ENCODE measurements at regions not wholly inside any gene's neighbourhood (a gene's known extent, or its start where the extent isn't known, plus 50 kb on each side); places are given as distances from the start of the nearest gene placed in this dataset.

DNA sequence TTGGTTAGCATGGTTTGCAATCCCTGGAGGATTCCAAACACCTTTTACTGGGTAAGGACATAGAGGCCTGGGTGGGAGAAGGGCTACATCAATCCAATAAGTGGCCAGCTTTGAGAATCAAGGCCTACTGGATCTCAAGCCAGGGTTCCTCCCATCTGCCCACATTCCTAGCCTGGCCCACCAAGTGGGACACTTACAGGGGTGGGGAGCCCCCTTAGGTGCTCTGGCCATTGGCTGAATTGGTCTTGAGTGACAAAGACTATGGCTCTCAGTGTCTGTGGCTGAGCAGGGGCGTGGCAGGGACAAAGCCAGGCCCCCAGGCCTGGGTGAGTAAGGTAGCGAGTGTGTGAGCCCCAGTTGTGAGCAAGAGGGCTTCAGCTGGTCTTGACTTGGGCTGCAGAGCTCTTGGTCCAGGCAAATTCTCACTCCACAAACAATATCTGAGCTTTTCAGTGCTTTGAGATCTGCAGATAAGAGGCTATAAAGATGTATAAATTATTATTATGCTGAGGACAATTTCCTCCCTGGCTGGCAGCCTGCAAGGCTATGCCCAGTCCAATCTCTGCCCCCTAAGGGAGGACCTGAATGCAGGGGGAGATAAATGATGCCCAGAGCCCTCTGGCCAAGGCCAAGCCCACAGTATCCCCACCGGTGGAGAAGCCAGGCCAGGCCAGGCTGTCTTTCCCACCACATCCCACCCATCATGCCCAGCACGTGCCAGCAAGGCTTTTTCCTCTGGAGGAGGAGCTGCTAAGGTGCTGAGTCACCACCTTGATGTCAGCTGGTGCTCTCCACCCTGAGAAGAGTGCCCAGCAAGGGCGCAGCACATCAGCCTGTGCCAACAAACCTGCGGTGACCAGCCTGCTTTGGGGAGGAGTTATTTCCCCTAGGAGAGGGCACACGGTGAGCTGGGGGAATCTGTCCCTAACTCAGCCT lies 80.7 kb upstream of the DUSP5 start:
- DNase-seq = no peak

DNA sequence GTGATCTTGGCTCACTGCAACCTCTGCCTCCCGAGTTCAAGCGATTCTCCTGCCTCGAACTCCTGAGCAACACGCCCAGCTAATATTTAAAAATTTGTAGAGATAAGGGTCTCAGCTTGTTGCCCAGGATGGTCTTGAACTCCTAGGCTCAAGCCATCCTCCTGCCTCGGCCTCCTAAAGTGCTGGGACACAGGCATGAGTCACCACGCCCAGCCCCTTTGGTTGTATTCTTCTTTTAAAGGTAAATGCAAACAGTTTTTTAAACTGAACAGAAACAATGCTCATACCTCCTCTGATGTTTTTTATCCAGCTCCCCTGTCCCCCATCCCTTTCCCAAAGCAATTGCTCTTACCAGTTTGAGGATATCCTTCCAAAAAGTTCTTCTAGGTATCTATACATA lies 79.5 kb upstream of the DUSP5 start:
- DNase-seq = no peak

DNA sequence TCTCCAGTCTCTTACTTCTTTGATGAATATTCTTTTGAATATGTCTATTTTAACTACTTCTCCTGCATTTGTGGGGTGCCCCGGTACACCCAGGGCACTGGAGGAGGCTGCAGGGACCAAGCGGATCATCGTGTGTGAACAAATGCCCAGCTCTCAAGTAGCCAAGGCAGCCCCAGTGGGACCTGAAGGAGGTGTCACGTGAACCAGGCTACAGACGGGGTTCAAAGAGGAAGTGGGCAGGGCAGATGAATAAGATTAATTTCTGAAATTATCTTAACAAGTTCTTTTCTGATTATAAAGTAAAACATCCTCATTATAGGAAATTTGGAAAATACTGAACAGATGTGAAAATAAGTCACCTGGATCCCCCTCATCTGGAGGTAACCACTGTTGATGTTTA lies 78.4 kb upstream of the DUSP5 start:
- DNase-seq = no peak

DNA sequence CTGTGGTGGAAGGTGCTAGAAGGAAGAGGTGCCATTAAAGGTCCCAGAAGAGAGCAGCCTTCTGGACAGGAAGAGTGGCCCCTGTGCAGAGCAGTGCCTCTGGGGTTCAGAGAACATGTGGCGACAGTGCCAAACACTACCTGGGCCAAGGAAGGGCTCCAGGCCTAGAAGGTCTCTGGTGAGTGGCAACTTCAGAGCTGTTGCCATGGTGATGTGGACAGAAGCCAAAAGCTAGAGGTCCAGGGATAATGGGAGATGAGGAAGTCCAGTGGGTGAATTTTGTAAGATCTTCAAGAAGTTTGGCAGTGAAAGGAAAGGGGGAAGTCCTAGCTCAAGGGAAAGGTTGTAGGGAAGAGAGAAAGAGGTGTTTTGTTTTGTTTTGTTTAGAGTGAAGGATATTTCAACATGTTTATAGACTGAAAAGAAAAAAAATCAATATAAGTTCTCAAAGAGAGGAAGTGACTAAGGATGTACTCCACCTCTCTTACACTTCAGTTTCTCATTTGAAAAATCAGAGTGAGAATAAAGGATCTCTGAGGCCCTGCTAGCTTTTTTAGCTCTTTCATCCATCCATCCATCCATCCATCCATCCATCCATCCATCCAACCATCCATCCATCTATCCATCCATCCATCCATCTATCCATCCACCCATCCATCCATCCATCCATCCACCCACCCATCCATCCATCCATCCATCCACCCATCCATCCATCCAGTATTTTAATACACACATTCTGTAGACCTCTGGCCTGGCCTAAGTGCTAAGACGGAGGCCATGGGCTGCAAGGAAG lies 77.1 kb upstream of the DUSP5 start:
- DNase-seq = no peak

DNA sequence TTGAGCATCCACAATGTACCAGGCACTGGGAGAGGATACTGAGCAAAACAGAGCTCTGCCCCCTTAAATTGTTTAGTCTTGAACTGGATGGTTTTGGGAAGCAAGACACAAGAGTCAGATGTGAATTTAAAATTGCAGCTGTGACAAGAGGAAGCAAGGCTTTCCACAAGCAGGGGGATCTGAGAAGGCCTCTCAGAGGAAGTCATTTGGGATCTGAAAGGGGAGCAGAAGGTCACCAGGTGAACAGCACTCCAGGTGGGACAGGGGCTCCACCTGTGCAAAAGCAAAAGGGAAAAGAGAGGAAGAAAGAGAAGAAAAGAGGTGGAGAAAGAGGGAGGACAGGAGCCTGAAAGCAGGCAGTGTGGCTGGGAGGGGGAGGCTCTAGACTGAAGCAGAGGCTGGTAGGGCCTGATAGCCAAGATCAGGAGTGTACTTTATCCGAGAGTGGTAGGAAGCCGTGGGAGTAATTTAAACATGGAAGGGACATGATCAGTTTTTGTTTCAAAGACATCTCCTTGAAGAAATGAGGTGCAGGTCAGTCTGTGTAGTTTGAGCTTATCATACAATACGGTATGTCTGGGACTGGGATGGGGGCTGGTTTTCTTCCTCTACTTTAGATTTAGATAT lies 76.1 kb upstream of the DUSP5 start:
- no peak for DNase-seq

DNA sequence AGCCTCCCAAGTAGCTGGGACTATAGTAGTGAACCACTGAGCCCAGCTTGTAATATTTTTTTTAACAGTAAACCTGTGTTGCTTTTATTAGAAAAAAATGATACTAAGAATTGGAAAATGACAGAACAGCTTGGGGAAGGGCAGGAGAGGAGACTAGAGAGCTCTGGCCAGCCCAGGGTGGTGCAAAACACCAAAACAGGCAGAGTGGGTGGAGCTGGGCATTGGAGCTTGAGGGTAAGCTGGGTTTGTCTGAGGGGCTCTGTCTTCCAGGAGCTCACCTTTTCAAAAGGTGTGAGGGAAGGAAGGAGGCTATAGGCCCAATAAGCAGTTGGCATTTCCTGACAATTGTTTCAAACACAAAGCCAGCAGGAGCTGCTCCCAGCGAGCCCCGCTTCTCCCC lies 75.2 kb upstream of the DUSP5 start:
- no peak for DNase-seq

DNA sequence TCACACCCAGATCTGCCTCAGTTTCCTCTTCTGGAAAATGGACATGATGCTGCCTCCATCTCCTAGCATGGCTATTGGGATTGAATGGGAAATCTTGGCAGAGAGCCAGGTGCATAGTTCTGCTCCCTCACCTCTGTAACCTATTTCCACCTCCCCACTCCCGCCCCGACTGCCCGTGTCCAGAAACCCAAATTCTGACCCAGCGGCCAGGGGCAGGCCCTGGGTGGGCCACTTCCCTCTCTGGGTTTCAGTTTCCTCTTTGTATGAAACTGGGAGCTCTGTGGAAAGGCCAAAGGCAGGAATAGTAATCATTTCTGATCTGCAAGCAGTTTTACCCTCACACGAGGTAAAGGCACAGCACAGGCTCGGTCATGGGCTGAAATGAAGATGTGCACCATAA lies 74.1 kb upstream of the DUSP5 start:
- DNase-seq = no peak

DNA sequence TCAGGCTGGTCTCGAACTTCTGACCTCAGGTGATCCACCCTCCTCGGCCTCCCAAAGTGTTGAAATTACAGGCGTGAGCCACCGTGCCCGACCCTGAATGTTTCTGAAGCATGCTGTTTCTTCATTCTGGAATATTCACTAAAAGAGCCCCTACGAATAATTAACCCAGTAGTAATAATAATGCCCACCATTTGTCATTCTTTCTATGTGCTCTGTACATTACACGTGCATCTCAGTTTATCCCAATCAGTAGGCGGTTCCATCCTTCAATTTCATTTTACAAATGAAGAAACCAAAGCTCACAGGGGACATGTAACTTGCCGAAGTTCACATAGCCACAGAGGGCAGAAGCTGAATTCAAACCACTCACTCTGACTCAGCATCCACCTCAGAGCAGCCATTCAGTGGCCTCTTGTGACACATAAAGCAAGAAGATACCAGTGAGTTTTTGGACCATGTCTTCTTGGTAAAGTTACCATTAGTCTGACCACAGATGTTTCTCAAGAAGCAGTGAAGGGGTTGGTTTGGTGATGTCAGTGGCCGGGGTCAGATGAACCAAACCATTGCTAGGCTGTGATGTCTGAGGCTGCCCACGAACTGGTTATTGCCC lies 71.9 kb upstream of the DUSP5 start:
- DNase-seq = no peak

DNA sequence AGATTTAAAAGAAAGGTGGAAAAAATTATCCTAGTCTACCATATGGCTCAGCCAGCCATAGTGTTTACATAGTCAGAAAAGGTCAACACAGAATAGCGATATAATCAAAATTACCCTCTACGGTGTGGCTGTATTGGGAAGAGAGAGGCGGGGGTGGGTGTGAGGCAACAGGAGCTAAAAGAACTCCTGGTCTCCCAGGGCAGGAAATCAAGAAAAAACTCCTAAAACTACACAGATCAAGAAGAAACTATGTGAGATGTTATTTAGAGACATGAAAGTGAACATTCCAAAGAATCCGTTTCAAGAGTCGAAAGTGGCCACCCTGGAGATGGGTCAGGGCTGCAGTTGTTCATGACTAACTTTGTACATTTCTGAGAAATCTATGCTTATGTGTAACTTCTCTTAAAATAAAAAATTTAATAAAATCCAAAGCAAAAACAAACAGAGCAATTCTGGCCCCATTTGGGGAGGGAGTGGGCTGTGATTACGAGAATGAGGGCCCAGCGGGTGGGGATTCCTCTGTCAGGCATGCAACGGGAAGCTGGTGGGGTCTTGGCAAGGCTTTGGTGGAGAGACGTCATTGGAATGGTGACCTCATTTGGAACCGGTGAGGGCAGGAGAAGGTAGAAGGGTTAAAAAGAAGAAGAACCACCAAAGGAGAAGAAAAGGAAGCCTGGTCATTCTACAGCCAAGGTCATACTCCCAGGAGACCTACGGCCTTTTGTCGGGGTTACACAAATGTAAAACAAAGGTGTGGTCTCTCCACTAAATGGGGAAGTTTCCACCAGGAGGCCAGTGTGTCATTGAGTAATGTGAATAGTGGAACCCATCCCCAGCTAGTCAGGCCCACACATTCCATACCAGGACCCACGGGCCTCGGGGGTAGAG lies 71.2 kb upstream of the DUSP5 start:
- DNase-seq = no peak

DNA sequence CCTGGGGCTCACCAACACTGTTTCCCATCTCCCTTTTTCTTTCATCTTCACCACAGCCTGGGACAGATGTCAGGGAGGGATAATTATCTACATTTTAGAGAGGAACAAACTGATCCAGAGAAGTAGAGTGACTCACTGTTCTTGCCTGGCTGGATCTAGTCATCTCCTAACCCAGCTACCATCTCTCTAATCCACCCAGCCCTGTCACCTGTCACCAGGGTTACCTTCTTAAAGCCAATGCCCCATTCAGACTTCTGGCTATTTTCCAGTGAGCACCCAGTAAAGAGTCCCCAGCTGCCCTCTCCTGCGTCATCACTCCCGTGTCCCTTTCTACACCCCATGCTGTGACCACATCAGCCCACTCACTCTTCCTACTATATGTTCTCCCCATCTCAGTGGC lies 68.4 kb upstream of the DUSP5 start:
- DNase-seq = no peak

DNA sequence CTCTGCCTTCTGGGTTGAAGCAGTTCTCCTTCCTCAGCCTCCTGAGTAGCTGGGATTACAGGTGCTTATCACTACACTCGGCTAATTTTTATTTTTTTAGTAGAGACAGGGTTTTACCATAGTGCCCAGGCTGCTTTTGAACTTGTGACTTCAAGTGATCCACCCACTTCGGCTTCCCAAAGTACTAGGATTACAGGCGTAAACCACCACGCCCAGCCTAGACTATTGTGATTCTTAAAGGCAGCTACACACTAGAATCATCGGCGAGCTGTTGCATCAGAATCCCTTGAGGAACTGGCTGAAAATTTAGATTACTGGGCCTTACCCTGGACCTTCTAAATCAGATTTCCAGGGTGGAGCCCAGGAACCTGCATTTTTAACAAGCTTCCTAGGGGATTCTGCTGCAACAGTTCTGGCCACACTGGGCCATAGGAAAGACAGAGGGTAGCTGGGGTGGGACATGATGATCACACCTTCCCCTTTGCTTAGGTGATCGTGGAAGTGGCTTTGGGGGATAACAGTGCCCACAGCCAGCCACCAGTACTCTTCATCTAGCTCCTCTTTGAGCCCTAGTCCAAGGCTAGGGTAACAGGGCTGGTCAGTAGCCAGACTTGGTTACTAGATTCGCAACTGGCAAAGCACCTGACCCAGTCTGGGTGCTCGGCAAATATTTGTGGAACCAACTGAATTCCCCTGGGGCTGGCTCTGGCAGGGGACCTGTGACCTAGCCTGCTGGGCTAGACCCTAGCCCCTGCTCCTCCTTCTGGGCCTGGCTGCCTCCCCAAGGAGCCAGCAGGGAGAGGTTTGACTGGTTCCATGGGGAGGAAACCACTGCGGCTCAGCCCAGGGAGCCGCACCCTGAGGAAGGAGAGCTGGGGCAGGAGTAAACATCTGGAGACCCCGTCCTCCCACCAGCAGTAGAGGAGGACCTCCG lies 67.1 kb upstream of the DUSP5 start:
- no peak for DNase-seq

DNA sequence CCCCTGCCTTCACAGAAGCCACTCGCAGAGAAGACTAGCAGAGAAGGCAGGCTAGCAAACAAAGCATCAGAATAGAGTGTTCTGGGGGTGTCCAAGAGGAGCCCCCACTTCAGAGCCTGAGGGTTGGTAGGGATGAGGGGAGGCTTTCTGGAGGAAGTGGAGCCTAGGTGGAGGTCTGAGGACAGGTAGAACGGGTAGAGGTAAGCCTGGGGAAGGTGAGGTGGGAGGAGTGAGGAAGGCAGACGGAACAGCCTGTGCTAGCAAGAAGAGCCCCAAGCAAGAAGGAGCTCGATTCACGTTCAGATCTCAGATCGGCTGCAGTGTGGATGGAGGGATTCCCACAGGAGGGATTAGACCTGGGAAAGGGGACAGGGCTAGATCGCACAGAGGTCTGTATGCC lies 66.0 kb upstream of the DUSP5 start:
- DNase-seq = no peak

DNA sequence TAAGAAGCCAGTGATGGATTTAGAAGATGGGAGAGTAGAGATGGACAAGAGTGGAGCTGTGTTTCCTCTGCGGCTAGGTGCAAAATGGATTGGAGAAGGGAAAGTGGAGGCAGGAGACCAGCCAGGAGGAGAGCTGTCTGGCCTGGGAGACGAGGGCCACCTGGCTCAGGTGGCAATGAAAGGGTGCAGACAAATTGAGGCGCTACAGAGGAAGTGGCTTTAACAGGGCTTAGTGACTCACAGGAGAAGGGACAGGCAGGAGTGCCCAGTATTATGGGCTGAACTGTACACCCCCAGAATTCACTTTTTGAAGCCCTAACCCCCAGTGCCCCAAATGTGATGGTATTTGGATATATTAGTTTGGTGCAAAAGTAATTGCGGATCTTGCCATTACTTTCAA lies 65.6 kb upstream of the DUSP5 start:
- no peak for DNase-seq

DNA sequence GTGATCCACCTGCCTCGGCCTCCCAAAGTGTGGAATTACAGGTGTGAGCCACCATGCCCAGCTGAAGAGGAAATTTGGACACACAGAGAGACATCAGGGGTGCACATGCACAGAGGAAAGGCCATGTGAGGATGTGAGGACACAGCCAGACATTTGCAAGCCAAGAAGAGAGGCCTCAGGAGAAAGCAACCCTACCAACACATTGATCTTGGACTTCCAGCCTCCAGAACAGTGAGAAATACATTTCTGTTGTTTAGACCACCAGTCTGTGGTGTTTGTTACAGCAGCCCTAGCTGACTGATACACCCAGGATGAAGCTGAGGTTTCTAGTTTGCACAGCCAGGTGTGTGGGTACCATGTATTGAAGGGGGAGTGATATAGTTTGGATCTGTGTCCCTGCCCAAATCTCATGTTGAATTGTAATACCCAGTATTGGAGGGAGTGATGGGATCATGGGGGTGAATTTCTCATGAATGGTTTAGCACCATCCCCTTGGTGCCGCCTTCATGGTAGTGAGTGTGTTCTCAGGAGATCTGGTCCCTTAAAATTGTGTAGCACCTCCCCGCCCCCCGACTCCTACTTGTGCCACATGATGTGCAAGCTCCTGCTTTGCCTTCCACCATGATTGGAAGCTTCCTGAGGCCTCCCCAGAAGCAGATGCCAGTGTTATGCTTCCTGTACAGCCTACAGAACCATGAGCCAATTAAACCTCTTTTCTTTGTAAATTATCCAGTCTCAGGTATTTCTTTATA lies 64.7 kb upstream of the DUSP5 start:
- DNase-seq = no peak

DNA sequence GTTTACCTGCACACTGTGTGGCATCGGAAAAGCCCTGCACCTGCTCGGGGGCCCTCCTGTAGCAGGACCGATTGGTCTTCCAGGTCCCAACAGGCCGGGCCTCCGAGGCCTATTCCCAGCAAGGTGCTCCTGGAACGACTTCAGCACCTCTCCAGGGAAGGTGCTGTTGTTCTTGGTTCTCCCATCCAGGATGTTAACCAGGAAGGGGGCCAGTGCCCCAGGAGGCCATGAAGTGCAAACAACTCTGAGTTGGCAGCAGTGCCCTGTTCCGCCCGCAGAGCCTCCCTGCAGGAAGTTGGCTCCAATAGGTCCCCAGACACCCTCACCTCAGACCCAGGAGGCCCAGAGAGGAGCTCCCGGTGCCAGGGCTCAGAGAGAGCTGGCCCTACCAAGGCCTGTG lies 64.0 kb upstream of the DUSP5 start:
- DNase-seq = no peak

DNA sequence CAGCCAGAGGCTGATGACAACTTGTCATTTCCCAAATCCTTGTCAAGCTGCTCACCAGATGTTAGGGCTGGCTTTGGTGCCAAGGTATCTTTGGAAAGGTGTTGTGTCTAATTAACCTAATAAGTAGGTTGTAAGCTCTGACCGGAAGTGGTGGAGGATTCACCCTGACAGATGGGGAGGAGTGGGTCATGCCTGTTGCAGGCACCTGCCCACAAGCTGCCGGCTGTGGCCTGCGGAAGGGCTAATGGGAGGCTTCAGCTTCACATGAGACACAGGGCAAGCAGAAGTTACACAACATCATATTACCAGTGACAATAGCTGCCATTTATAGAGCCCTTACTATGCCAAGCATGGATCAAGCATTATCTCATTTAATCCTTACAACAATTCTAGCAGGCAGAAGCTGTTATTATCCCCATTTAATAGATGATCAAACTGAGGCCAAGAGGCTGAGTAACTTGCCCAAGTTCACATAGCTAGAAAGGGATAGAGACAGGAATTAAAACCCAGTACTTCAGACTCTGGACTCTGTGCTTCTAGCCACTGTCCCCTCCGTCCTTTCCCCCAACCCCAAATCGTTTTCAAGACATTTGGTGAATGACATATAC lies 63.1 kb upstream of the DUSP5 start:
- no peak for DNase-seq

DNA sequence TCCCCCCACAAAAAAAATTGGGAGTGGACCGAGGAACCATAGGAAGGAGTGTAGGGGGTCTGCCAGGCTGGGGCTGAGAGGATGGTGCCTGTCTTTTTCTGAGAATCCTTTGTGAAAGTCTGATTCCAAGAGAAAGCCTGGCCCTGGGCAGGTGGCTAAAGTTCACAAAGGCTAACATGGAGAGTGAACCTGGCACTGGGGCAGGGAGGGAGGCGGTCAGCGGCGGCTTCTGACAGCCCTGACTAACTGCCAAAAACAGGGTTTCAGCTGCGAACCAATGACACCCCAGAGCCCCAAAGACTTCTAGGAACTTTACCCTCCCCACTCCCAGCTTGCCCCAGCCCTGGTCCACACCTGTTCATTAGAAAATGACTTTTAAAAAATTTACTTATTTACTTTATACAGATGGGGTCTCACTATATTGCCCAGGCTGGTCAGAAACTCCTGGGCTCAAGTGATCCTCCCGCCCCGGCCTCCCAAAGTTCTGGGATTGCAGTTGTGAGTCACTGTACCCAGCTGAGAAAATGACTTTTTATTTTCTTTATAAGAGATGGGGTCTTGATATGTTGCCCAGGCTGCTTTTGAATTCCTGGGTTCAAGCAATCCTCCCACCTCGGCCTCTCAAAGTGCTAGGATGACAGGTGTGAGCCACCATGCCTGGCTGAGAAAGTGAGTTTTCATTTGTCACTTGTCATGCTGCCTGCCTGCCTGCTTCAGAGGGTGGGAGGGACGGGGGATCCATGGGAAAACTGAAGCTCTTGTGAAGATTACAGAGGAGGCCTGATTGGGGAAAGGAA lies 61.0 kb upstream of the DUSP5 start:
- no peak for DNase-seq

DNA sequence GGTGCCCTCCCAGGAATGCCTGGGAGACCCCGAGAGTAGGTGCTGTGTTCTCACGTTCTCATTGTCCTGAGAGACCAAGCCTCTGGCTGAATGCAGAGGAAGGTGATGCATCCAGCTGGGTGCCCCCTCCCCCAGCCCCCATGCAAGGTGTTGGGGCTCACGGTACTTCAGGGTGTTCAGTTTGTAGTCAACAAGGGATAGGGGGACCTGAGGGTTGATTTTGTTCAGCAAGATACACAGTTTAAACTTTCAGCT lies 60.4 kb upstream of the DUSP5 start:
- no peak for DNase-seq

DNA sequence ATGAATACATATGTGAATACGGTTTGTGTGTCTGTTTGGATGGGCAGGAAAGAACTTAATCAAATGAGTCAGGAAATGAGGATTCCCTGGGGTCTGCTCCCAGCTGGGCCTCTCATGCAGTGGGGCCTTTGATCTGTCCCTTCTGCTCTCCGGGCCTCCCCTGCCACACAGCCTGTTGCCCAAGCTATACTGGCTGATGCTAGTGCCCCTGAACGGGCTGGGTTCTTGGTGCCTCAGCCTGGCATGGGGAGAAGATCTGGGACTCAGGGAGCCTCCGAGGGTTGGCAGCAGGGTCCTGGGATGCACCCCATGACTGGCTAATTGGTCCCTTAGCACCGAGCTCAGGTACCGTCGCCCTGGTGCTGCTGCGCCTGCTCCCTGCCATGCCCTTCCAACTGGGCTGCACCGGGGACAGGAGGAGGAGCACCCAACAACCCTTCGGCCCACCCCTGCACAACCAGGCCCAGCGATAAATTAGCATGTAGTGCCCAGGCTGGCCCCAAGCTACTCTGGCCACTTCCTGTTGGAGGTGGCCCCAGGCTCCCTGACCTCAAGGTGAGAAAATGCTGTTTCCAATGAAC lies 59.9 kb upstream of the DUSP5 start:
- no peak for DNase-seq

Measured in 8988T (cell line).